SKM-1 treated with dmso at 0.1 percent for 144 hours (cell line): ENCODE measurements at regions not wholly inside any gene's neighbourhood (a gene's known extent, or its start where the extent isn't known, plus 50 kb on each side); places are given as distances from the start of the nearest gene placed in this dataset.
"Not testable (repeated sequence)": the region's sequence is repeated elsewhere in the genome, so short reads cannot be mapped to it uniquely, and the experiment has no call there.

Experiments used
- DNase-seq: peaks from one replicate; lab custom pipeline; 2025; ENCODE audit not compliant: unreplicated experiment; lab: John Stamatoyannopoulos, UW

DNA sequence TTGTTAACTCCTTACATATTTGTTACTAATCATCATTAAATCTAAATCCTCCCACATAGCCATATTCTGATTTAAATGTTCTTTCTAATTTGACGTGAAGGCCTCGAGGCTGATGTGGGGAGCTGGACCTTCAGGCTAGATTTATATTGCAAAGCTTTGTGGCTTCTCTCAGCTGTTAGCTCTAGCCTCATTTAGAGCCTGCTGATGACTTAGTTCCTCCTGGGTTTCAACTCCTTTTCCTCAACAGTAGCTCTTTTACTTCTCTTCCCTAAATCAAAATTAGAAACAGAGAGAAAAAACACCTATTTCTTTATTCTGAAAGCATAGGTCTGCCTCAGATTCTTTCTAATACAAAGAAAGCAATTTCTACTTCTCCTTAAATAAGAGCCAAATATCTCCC is 477.5 kb upstream of the CCDC196 start:
- peak; percentile 40 for DNase-seq

DNA sequence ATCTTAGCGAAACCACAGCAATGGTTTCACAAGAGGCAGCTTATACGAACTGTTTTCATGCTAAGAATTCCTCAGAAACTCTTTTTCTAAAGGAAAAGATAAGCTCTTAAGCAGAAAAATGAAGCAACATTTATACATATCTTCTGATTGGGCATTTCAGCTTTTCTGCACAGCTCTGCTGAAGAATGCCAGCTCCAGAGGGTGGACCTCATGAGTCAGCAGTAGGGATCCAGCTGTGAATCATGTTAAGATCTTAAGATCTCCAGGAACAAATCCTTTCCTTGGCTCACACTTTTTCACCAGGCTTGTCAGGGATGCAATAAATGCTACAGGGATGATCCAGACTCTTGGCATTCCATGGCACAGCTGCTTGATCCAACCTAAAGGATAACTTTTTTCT is 477.1 kb upstream of the CCDC196 start:
- DNase-seq: no peak

DNA sequence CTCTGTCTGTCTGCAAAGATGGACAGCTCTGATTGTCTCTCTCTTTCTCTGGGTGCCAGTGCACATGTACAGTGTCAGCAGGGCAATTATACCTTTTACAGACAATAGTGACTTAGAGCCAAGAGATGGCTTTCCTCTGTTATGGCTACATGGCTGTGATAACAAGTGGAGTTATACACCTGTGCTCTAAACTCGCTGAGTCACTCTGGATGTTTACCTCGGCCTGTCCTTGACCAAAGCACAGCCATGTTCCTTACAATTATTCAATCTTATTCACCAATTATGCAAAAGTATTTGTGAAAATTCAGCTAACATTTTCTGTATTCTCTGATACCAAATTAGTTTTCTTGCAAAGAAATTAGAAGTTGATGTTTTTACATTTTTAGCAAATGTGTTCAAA is 475.5 kb upstream of the CCDC196 start:
- DNase-seq: no peak

DNA sequence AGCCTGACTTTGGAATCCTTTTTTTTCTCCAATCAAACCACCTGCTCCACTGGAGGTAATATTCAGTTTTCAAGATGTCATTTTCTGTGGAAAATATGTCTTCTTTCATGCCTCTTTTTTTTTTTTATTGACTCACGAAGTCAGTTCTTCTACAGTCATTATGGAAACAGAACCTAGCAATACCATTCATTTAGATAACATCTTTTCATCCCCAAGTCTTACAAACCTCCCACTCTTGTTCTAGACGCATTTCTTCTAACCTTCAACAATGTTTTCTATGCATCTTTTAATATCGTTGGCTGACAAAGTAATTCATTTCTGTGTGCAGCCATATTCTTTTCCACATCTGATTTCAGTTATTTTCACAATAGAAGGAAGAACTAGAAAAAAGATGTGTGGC is 474.3 kb upstream of the CCDC196 start:
- no peak for DNase-seq

DNA sequence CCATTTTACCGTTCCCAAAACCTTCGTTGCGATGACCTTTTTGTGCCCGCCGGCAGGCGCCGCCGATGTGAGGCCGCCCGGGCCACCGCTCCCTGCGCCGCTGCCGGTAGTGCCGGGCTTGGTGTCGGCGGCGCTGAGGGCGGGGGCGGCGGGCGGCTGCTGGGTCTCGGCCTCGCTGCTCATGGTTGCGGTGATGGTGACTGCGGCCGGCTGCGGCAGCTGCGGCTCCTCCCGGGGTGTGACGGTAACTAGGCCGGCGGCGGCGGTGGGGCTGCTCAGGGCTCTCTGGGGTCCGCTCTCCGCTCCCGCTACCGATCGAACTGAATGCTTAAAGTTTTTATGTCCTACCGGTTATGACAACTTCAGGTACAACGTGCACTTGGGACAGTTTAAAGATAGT is 472.6 kb upstream of the CCDC196 start:
- not testable (repeated sequence) for DNase-seq

DNA sequence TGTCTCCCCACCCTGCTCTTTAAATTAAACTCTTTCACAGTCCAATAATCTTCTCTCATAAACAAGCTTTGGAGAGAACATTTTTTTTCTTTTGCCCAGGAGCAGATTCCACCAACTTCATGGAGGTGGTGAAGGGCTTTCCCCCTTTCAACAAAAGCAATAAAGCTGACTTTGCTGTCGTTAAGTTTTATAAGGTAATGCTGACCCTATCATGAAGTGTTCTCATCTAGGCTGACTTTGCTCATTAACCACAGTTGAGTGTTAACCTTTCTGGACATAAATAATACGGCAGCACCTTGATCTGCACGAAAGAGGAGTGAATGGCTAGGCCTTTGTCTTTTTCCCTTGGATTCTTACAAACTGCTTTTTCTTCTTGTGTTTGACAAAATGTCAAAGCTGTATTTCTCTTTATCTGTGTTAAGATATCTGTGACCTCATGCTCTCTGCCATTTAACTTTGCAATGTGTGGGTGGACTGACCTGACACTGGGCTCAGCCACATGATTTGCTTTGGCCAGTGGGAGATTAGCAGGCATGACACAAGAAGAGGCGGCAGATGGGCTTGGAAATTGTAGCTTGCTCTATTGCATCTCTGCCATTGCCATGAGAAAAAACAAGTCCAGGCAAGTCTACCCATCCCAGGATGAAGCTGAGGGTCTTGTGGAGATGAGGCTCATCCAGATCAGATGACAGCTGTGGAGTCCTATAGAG is 470.9 kb upstream of the CCDC196 start:
- DNase-seq: no peak

DNA sequence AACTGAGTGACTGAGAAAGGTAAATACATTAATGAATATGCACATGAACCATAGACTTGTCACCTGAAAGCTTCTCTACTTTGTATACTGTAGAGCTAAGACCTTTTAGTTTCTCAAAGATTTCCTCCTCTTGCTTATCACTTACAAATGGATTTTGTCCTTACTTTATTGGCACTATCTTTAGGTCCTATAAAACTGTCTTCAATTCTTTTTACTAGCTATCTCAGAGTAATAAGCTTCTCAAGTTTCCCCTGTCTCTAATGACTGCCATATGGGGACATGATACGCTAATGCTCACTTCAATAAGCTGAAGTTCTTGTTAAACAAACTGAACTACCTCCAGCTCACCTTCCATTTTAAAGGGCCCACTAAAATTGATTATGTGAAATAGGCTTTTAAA is 468.2 kb upstream of the CCDC196 start:
- DNase-seq: no peak

DNA sequence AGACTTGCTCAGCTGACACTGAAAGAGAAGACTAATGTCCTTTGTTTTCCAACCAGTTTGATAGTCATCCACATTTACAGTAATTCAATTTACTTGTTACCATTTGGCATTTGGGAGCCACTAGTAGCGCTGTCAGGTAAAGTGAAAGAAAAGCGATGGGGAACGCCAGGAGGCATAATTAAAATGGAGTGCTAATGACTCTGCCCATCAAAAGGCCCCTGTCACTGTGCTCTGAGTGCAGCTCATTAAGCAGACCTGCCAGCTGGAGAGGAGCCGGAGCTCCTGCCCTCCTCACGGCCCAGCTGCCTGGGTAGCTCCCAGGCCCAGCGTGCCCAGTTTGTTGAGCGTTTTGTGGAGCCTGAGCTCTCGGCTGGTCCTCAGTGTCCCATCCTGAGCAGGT is 463.6 kb upstream of the CCDC196 start:
- no peak for DNase-seq

DNA sequence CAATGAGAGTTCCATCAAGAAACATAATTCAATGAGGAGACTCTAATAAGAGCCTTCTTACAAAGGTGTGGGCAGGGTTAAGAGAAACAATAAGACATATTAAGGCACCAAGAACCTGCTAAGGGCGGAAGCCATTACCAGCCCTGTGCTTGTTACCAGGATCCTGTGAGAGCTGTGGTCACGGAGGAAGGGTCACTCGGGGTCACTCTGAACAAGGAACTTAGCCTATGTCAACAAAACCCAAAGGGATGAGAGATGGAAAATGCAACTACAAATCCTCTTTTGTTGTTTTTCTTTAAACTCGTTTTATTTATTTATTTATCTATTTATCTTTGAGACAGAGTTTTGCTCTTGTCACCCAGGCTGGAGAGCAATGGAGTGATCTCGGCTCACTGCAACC is 460.4 kb upstream of the CCDC196 start:
- DNase-seq: no peak

DNA sequence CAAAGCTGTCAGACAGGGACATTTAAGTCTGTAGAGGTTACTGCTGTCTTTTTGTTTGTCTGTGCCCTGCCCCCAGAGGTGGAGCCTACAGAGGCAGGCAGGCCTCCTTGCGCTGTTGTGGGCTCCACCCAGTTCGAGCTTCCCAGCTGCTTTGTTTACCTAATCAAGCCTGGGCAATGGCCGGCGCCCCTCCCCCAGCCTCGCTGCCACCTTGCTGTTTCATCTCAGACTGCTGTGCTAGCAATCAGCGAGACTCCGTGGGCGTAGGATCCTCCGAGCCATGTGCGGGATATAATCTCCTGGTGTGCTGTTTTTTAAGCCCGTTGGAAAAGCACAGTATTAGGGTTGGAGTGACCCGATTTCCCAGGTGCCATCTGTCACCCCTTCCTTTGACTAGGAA is 454.2 kb upstream of the CCDC196 start:
- not testable (repeated sequence) for DNase-seq

DNA sequence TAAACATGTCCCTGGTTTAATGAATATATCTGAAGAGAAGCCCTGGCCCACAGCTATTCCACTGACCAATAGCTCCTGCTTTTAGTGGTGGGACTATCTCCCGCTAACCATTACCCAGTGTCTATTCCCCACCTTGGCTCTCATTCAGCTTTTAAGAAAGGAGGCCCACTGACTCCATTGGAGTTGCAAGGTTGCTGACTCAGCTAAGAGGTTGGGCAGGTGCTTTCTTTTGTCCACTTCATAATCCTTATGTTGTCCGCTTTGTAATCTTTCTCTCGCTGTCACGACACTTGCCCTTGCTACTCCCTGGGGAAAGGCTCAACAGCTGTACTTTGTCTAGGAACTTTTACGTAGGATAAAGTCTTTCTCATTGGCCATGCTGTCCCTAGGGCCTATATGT is 453.4 kb upstream of the CCDC196 start:
- DNase-seq: no peak

DNA sequence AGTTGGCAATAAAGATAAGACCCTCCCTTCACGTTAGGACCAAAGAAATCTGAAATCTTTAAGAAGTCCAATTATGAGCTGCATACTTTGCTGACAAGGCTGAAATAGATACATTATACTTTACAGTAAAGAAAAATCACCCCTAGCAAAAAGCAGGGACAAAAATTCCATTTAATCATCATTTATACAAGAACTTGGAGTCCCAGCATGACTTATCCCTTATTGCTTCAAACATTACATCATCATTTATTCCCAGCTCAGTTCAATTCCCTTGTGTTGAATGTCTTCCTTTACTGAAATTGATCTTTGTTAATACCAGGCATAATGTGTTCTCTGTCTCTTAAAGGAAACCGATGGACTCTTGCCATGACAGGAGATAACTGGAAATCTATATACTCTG is 449.6 kb upstream of the CCDC196 start:
- DNase-seq: no peak

DNA sequence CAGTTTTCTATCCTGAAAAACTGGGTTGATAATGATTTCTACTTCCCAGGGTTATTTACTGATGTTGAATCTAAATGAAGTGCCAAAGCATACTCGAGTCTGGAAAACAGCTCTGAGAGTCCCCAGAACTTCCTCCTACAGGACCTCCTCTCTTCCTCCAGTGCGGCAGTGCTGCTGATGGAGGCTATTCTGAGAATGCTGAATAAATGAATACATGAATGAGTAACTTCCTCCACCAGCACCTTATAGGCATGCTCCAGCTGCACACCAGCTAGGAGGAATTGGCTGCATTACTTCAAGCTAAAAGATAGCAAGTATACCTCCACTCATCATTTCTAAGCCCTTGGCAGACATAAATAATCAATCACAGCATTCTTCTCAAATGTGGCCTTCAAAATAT is 448.8 kb upstream of the CCDC196 start:
- DNase-seq: no peak

DNA sequence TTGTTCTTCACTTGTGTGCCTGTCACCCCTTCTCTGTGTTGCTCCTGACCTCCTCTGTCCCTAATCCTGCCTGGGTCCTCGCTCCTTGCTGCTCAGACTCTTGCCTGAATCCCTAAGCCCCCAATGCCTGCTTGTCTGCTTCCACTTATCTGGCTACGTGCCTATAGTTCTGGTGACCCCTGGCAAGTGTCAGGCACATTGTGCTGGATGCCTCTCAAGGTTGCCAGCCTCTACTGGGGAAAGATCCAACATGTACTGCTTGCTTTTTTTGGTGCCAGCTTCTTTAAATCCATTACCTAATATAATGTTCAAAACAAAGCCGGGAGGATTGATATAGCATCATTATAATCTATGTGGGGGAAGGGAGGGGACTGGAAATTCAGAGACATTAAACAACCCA is 448.0 kb upstream of the CCDC196 start:
- DNase-seq: no peak

DNA sequence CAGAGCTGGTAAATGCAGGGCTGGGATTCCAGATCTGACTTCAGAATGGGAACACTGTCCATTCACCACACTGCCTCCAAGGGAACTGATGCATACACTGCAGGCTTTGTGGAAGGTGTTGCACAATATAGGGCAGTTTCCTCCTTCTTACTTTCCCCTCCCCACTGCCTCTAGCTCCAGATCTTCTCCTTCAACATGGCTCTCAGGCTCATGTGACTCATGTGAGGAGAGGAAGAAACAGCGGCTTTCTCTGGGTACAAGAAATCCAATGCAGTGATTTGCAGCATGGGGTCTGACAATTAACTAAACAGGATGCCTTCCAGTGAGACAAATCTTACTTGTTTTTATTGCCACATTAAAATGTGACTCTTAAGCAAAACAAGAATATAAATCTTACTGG is 447.6 kb upstream of the CCDC196 start:
- DNase-seq: peak; percentile 69

DNA sequence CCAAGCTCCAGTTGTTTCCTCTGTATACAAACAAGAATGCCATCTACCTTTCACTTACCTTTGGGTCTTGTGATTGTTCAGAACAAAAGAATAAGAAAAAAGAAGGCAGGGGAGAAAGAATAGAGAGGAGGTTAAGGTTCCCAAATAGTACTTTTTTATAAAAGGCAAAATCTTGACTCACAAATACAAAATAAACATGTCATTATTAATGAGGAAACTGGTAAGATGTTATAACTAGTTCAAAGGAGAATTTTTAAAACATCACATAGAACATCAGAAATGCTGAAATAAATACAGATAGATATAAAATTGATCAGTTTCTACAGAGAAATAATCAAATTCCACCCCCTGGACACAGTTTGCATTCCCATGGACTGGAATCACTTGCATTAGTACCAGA is 446.7 kb upstream of the CCDC196 start:
- DNase-seq: no peak

DNA sequence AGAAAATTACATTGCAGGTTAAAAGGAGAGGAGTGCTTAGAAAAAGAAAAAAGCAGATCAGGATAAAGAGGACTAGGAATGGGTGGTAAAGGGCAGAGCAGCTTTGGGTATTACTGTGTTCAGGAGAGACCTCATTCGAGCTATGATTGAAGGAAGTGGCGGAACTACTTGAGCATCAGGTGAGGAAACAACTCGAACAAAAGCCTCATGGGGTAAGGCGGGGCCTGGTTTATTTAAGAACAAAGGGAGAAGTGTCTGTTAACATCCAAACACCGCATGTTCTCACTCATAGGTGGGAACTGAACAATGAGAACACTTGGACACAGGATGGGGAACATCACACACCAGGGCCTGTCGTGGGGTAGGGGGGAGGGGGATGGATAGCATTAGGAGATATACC is 444.6 kb upstream of the CCDC196 start:
- no peak for DNase-seq

DNA sequence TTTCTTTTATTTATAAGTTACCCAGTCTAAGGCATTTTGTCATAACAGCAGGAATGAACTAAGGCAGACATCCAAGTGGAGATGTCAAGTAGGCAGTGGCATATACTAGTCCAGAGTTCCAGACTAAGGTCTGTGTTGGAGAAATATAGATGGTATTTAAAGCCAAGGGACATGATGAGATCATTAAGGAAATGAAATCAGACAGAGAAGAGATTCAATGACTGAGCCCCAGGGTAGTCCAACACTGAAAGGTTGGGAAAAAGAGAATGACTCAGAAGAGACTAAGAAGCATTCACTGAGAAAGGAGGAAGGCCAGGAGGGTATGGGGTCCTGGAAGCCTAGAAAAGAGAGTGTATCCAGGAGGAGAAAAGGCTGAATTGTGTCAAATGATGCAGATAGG is 442.2 kb upstream of the CCDC196 start:
- DNase-seq: no peak

DNA sequence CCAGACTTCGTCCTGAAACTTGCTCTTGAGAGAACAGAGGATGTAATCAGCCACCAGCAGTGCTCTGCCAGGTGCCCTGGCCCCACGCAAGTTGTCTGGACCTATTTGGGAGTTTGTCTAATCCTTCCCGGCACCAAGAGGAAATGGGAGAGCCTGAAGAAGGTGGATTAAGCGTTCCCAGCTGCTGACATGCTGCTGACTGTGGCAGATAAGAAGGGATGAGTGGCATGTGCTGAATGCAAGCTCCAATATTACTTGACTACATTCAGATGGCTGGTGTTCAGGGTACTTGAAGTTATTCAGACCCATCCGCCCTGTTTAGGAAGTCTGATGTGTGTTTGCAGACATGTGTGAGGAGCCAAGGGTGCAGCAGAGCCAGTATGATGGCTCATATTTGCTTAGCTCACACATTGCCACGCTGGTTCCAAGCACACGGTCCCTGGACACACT is 440.6 kb upstream of the CCDC196 start:
- DNase-seq: no peak

DNA sequence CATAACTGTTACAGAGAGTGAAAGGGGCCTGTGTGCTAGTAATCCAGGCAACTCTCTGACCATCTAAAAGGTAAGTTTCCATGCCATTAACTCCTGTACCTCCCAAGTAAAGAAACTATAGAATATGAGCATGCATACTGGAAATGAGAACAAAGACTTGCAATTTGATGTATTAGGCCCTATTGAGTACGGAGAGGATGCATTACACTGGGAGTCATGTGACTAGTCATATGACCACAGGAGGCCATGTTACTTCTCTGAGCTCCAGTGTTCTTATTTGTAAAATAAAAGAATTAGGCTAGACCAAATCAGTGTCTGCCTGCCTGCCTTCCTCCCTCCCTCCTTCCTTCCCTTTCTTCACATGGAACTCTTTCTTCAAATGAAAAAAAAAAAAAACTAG is 440.1 kb upstream of the CCDC196 start:
- DNase-seq: no peak

DNA sequence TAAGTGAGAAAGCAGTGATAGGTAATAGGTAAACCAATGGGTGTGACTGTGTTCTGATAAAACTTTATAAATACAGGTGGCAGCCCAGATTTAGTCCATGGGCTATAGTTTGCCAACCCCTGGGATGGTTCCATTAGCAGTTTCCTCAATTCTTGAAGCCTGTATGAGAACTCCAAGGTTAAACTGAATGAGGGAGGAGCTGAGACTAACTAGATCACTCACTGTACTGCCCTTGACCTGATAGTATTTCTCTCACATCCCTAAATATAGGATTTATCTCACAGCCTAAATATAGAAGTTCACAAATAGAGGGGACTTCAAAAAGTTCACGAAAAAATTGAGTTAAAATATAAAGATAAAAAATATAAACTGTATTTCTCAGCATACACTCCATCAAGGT is 439.6 kb upstream of the CCDC196 start:
- DNase-seq: no peak

DNA sequence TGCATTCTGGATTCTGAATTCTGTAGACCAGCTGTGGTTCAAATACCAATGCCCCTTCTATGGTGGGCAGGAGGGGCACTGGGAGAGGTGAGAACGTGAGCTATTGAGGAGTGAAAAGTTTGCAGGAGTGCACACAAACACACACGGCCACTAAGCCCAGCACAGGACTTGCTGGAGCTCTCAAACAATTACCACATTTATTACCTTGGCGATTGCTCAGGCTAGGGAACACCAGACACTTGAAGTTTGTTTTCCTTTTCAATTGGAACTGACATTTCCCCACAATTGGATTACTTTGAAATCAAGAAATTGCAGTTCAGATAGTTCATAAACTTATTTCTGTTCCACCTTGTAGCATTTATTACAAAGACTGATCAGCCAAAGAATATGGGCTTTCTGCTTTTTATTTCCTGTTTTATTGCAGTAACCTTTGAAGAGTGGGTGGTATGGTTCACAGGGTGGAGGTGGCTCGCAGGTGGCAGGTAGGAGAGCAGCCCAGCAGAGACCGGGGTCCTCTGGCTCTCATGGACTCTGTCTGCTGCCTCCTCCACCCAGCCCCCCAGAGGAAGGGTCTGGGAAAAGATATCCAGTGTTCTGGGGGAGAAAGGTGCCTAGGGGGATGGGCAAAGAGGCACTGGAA is 429.8 kb upstream of the CCDC196 start:
- no peak for DNase-seq

DNA sequence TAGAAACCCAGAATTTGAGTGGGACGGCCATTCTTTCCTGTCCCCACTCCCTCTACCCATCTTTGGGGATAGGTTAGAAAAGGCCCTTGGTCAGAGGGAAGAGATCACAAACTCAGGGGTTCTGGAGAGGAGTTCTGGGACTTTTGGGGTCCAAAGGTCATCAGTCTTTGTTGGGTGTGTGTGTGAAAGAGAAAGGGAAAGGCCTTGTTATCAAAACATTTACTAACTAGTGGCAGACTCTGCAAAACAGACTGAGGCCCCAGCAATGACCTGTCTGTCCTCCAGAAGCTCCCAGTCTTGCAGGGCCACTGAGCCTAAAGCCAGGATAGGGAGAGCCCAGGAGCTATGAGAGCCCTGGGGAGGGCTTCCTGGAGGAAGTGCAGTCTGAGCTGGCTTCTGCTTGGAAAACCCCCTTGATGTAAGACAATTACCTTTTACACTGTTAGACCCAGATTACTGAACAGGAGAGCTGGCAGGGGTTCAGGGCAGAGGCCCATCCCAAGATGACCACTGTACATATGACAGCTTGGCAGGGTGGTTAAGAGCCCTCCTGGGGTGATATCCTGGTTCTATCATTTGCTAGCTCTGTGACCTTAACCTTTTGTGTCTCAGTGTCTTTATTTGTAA is 429.1 kb upstream of the CCDC196 start:
- DNase-seq: no peak
